A673 (cell line): ENCODE measurements at regions not wholly inside any gene's neighbourhood (a gene's known extent, or its start where the extent isn't known, plus 50 kb on each side); places are given as distances from the start of the nearest gene placed in this dataset.

Experiments
- CTCF ChIP-seq: fragments of 300-800, 200-600 bp; sonication (generic); conservative IDR thresholded peaks from 2 replicates; pipeline ENCODE4 v1.5.1; 2017; ENCODE audit warnings: low read depth, mild to moderate bottlenecking, antibody characterized with exemption, low read length, moderate library complexity, mixed read lengths
- EZH2 ChIP-seq: fragments of 200-600 bp; sonication (generic); IDR thresholded peaks from 2 replicates; pipeline ENCODE4 v1.6.1; 2017; ENCODE audit warnings: borderline replicate concordance, low read depth, mild to moderate bottlenecking, mixed read lengths, antibody characterized with exemption, low read length; ENCODE audit not compliant: poor library complexity, severe bottlenecking

- TF ChIP-seq CTCF (no peak), EZH2 (no peak)
These were observed 56.4 kb upstream of the GOLIM4 start for GRCh38 chr3:168152149-168152548.
